Sciatic nerve (tissue), 2 donors: ENCODE measurements at regions not wholly inside any gene's neighbourhood (a gene's known extent, or its start where the extent isn't known, plus 50 kb on each side); places are given as distances from the start of the nearest gene placed in this dataset.
"Not testable (repeated sequence)": the region's sequence is repeated elsewhere in the genome, so short reads cannot be mapped to it uniquely, and the experiment has no call there.

Experiments used
- ATAC-seq: fragments of 200-7000 bp; cut with Tn5 transposase; one replicate; pipeline ENCODE4 v1.9.1; 2020; ENCODE audit warnings: mild to moderate bottlenecking, moderate library complexity
- DNase-seq: peaks from one replicate; pipeline ENCODE4 v3.0.0-alpha.2; 2020; ENCODE audit warnings: low spot score
- intact Hi-C: fragments of 100-400 bp; cut with DNase I; formaldehyde crosslinking; loops from one replicate; pipeline ENCODE4 v1.14.2; 2022
- donor health status: DM: no; HTN: no; CAD: no.
- donor health status: DM: no; HTN: no; CAD: no.

- intact Hi-C loops, DNase-seq, ATAC-seq: not testable (repeated sequence)
Measured at GRCh38 chr2:14506955-14507354, 125.6 kb upstream of the LRATD1 start.

GRCh38 chr2:14511541-14511940, 121.0 kb upstream of the LRATD1 start:
- no peak for DNase-seq
- intact Hi-C loops: no loop called here
- ATAC-seq: no peak

GRCh38 chr2:14513903-14514302, 118.6 kb upstream of the LRATD1 start:
- intact Hi-C loops: no loop called here
- no peak for ATAC-seq

DNA sequence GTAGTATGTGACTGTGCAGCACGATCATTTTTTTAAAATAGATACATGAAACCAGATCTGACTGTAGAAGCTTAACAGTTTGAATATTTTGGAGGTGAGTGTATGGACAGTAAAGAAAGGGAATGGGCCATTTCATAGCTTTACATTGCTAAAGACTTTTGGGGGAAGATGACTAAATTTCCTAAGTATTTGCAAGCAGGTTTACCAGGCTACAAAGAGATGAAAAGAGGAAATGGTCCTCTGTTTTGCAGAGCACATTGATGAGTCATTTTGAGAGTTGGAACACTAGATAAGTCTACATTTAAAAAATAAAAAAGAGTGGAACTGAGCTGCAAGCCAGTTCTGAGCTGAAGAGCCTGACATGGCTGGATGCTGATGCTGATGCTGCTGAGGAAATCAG, 115.7 kb upstream of the LRATD1 start:
- DNase-seq (no peak), ATAC-seq (no peak)
- intact Hi-C loops: no loop called here

More at GRCh38 chr2:14513903-14514302, 118.6 kb upstream of the LRATD1 start:
- DNase-seq: no peak

GRCh38 chr2:14517731-14518130, 114.8 kb upstream of the LRATD1 start:
- intact Hi-C loops: no loop called here
- peak; percentile 68 for ATAC-seq
- no peak for DNase-seq

DNA sequence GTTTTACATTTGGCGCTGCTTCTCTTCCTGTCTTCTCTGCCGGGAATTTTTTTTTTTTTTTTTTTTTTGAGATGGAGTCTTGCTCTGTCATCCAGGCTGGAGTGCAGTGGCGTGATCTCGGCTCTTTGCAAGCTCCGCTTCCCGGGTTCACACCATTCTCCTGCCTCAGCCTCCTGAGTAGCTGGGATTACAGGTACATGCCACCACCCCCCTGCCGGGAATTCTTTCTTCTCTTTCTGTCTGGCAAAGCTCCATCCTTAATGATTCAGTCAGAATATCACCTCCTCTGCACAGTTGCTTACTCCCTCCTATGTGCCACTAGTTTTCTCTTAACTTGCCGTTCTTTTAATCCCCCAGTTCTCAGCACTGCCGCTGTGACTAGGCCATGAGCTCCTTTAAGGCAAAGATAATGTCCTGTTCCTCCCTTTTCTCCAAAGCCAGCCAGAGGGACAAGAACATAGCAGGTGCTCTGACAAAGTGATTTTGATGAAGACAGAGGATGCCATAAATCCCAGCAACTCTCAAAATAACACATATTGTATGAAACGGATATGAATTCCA, 112.1 kb upstream of the LRATD1 start:
- DNase-seq (no peak), ATAC-seq (no peak)
- intact Hi-C loops: no loop called here

- intact Hi-C loops: no loop called here
- DNase-seq (no peak), ATAC-seq (no peak)
Measured at GRCh38 chr2:14524041-14524802, 108.3 kb upstream of the LRATD1 start.

DNA sequence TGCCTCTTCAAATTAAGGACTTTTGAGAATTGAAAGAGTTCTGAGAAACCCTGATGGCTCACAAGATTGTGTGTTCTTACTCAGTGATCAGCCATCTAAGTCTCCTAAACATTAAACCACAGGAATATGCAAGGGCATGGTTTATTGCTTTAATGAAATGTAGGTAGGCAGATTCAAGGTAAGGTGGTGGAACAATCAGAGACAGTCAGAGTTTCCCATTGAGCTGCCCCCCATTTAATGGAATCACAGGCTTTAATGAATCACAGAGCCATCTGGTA, 107.8 kb upstream of the LRATD1 start:
- intact Hi-C loops: no loop called here
- ATAC-seq (no peak), DNase-seq (no peak)

DNA sequence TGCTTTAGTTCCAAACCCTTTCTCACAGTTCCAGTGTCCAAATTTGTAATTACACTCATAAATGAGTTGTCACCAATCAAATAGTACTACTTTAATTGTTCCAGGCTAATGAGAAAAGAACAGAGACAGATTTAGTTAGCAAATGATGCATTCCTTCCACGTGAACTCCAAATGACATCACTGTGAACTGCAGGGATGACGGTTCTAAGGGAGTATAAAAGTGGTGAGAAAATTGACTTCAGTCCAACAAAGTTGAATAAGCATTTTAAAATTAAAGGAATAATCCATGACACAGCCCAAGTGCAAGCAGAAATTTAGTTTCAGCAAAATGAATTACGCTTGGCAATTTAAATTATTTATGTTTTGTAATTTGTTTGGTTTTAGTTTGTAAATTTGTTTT, 102.0 kb upstream of the LRATD1 start:
- intact Hi-C loops: no loop called here

GRCh38 chr2:14533131-14533757, 99.3 kb upstream of the LRATD1 start:
- DNase-seq (no peak), ATAC-seq (peak; percentile 69)
- intact Hi-C loops: no loop called here

More for the DNA sequence above, 102.0 kb upstream of the LRATD1 start:
- DNase-seq (no peak), ATAC-seq (no peak)

DNA sequence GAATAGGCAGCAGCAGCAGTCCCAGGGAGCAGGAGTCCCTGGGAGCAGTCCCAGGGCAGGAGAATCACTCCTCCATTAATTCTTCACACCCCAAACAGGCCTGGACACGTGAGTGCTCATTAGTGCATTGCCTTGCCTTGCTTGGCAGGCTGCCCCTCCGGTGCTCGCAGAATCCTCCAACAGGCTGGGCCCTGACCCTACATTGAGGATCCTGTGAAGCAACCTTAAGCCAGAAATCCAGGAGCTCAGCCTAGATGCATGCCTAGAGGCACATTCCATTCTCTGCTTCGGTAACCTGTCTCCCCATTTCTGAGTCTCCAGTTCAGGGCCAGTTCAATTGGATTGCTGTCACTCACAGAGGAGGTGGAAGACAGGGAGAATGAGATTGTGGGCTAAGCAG, 97.4 kb upstream of the LRATD1 start:
- no peak for DNase-seq
- peak; percentile 26 for ATAC-seq
- intact Hi-C loops: no loop called here

DNA sequence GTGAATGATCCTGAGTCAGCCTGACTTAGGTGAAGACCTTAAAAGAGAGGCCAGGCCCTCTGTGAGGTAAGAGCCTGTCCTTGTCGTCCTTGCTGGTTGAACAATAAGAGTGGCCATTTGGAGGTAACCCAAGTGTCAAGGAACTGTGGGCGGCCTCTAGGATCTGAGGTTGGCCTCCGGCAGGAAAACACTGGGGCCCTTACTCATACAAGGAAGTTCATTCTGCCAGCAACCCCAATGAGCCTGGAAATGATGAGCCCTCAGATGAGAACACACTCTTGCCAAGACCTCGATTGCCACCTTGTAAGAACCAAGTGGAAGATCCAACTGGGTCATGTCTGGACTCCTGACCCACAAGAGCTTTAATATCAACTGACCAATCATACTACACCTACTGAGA, 95.5 kb upstream of the LRATD1 start:
- intact Hi-C loops: no loop called here
- ATAC-seq: no peak
- DNase-seq: no peak

- ATAC-seq: no peak
- DNase-seq: no peak
- intact Hi-C loops: no loop called here
Measured at GRCh38 chr2:14540015-14540414, 92.5 kb upstream of the LRATD1 start.

- intact Hi-C loops: no loop called here
- ATAC-seq: no peak
Measured at GRCh38 chr2:14543284-14543683, 89.2 kb upstream of the LRATD1 start.

DNA sequence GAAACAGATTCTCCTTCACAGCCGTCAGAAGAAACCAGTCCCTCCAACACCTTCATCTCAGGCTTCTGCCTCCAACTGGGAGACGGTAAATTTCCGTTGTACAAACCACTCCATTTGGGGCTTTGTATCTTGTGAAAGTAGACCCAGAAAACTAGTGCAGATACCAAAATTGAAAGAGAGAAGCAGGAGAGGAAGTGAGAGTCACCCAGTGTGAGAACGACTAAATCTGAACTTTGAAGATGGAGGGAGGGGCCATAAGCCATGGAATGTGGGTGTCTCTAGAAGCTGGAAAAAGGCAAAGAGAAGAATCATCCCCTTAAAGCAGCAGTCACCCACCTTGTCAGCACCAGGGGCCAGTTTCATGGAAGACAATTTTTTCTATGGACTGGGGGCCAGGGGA, 88.3 kb upstream of the LRATD1 start:
- ATAC-seq: no peak
- no peak for DNase-seq
- intact Hi-C loops: no loop called here

More at GRCh38 chr2:14543284-14543683, 89.2 kb upstream of the LRATD1 start:
- no peak for DNase-seq

- DNase-seq: no peak
- no peak for ATAC-seq
Measured at GRCh38 chr2:14547830-14548229, 84.7 kb upstream of the LRATD1 start.

GRCh38 chr2:14550658-14551057, 81.9 kb upstream of the LRATD1 start:
- intact Hi-C loops: no loop called here
- ATAC-seq: no peak

More at GRCh38 chr2:14547830-14548229, 84.7 kb upstream of the LRATD1 start:
- intact Hi-C loops: no loop called here

DNA sequence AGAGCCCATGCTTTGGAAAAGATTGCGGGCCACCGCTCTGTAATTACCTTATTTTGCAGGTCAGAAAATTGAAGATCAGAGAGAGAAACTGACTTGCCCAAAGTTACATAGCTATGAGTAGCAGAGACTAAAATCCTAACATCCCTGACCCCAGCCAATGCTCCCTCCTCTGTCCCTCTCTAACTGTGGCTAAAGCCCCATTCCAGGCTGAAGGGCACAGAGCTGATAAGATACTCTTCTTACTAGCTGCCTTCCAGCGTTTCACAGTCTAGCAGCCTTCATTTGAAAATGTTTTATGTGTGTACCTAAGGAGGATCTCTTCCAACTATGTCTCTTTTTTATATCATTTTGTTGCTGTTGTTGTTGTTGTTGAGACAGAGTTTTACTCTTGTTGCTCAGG, 81.4 kb upstream of the LRATD1 start:
- ATAC-seq (no peak), DNase-seq (no peak)
- intact Hi-C loops: no loop called here

More at GRCh38 chr2:14550658-14551057, 81.9 kb upstream of the LRATD1 start:
- DNase-seq: no peak

DNA sequence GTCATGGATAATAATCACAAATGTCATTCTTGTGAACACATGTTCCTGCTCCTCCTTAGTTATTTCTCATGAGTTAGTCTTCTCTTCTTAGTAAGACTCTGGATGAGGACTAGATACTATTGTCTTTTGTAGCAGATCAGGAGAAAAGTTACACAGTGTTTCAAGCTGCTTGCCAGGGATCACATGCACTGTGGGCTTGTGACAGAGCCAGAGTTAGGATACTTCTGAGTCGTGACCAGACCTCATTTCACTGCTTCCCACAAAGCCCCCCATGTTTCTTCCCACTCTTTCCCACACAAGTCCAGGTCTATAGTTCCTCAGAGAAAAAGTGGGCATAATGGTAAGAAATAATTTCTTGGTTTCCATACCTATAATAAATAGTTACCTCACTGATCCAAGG, 80.2 kb upstream of the LRATD1 start:
- no peak for DNase-seq

GRCh38 chr2:14552818-14553217, 79.7 kb upstream of the LRATD1 start:
- intact Hi-C loops: no loop called here
- DNase-seq (no peak), ATAC-seq (no peak)

More for the DNA sequence above, 80.2 kb upstream of the LRATD1 start:
- intact Hi-C loops: no loop called here
- ATAC-seq: no peak
